Kidney epithelial cell (primary cell): ENCODE measurements at regions not wholly inside any gene's neighbourhood (a gene's known extent, or its start where the extent isn't known, plus 50 kb on each side); places are given as distances from the start of the nearest gene placed in this dataset.

ENCODE experiments used
- DNase-seq: peaks from one replicate; pipeline ENCODE4 v3.0.0-alpha.2; 2010; ENCODE audit warnings: low read depth
- H3K27me3 ChIP-seq: 2 replicates; pipeline ENCODE4 v1.6.0; 2011; ENCODE audit warnings: low read length; ENCODE audit not compliant: control insufficient read depth, insufficient read depth
- H3K36me3 ChIP-seq: 2 replicates; pipeline ENCODE4 v1.5.1; 2011; ENCODE audit warnings: low read length; ENCODE audit not compliant: control insufficient read depth, insufficient read depth
- H3K4me3 ChIP-seq: 2 replicates; pipeline ENCODE4 v1.5.1; 2011; ENCODE audit warnings: low read depth, mild to moderate bottlenecking, control low read depth, low read length
- TF ChIP-seq, protein P1 (sequence below): IDR thresholded peaks from 2 replicates; pipeline ENCODE4 v1.5.1; 2011; ENCODE audit warnings: mild to moderate bottlenecking, moderate library complexity, low read length, control low read depth, inconsistent platforms; ENCODE audit not compliant: insufficient read depth, poor library complexity, severe bottlenecking

DNA sequence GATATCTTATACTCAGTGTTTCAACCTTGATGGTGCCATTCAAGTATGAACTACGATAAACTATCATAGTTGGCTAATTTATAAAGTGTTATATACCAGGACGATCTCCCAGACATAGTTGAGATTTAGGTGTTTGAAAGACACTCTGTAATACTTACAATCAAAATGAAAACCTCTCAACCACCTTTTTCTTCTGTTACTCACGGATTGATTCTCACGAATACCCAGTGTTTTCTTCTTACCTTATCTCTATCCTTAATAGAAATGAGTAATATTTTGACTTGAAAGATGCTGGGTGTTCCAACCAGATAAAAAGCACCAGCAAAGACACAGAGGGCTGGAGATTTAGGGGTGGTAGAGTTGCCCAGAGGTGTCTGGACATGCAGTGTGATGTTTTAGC lies 169.9 kb downstream of the PTCSC3 start:
- DNase-seq, result no peak
- H3K36me3 ChIP-seq, result no peaks in the 10 kb centered on the region
- no peaks in the 10 kb centered on the region for H3K27me3 ChIP-seq
- no peak overlapping the region for H3K4me3 ChIP-seq
- TF ChIP-seq, protein P1, sequence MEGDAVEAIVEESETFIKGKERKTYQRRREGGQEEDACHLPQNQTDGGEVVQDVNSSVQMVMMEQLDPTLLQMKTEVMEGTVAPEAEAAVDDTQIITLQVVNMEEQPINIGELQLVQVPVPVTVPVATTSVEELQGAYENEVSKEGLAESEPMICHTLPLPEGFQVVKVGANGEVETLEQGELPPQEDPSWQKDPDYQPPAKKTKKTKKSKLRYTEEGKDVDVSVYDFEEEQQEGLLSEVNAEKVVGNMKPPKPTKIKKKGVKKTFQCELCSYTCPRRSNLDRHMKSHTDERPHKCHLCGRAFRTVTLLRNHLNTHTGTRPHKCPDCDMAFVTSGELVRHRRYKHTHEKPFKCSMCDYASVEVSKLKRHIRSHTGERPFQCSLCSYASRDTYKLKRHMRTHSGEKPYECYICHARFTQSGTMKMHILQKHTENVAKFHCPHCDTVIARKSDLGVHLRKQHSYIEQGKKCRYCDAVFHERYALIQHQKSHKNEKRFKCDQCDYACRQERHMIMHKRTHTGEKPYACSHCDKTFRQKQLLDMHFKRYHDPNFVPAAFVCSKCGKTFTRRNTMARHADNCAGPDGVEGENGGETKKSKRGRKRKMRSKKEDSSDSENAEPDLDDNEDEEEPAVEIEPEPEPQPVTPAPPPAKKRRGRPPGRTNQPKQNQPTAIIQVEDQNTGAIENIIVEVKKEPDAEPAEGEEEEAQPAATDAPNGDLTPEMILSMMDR, result no peak

DNA sequence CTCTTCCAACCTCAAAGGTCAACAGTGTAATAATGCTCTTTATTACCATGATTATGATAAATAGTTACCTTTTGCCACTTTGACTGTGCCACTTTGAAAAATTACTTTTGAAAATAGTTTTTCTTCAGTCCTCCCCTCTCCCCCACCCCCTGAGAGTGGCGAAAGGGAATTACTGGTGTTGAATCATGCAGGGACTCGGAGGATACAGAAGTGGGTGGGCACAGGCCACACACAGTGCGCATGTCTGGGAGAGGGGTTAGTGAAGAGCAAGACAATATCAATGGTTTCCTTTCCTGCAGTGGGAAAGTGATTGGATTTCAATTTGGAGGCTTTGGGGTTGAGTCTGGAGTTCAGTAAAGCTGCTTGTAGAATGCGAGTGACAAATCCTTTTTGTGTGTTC lies 170.9 kb downstream of the PTCSC3 start:
- DNase-seq, result no peak
- H3K27me3 ChIP-seq, result no peaks in the 10 kb centered on the region
- TF ChIP-seq, protein P1, result no peak

DNA sequence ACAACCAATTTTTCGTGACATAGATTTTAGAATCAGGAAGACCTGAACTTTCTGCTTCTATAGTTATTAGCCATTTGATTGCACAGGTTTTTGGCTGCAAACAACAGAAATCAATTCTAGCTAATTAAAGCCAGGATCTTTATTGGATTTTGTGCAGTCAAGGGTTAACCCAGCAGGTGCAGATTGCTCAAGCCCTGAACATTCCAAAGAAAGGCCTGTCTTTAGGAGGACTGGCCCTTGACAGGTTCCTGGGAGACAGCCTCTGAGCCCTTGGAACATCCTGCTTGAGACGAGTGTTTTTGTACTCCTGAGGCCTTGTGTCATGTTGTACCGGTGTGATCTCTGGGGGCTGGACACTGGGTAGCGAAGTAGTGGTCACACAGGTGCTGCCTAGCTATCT lies 174.6 kb downstream of the PTCSC3 start:
- H3K27me3 ChIP-seq, result no peaks in the 10 kb centered on the region
- DNase-seq, result no peak
- no peak overlapping the region for H3K4me3 ChIP-seq
- H3K36me3 ChIP-seq, result no peaks in the 10 kb centered on the region
- TF ChIP-seq, protein P1, result no peak

More for the DNA sequence above, 170.9 kb downstream of the PTCSC3 start:
- Histone ChIP-seq H3K4me3 (no peak overlapping the region), H3K36me3 (no peaks in the 10 kb centered on the region)

DNA sequence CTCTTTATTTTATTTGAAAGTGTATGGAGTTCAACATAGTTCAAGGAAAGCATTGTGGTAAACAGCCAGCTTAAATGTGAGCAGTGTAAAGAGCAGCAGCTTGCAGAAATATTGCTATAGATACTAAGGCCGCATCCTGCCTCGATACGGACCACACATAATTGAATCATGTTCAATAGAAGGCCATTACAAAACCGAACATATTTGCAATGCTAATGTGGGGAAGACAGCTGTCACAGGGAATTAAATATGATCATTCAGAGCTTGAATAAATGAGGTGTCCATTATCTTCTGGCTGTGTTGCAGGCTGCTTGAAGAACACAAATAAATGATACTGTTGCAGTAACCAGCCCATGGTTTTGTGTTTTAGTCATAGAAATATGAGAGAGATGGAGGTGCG lies 173.2 kb downstream of the BRMS1L start:
- H3K27me3 ChIP-seq, result no peaks in the 10 kb centered on the region
- H3K36me3 ChIP-seq, result no peaks in the 10 kb centered on the region
- no peak for DNase-seq
- no peak overlapping the region for H3K4me3 ChIP-seq
- TF ChIP-seq, protein P1, result no peak

DNA sequence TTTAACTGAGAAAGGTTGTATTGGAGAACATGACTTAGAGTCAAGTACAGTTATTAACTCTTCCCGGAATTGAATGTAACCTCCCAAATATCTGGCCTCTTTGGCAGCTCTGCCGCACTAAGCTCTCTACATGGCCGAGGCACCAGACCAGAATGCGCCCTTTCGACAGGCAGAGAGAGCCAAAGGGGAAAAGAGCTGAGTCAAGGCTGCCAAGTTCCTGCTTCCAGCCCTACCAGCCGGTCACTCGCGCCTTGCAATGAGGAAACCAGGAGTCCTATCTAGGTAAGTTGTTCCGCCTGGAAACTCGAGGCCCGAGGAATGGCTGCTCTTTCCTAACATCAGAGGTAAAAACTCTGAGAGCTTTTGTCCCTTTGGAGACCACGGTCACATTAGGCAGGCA lies 172.2 kb downstream of the BRMS1L start:
- no peak for DNase-seq
- H3K36me3 ChIP-seq, result no peaks in the 10 kb centered on the region
- H3K27me3 ChIP-seq, result no peaks in the 10 kb centered on the region
- no peak overlapping the region for H3K4me3 ChIP-seq
- TF ChIP-seq, protein P1, result no peak

DNA sequence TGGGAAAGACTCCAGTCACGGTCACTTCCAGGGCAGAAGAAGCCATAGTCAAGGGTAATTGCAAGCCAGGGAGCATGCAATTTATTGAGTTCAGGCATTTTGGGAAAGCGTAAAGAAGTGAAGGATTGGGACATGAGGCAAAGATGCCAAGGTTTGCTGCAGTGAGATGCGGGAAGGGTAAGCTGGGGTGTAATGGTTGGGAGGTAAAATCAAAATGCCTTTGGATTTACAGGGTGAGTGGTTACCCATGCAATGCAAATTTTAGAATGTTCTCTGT lies 167.5 kb downstream of the BRMS1L start:
- H3K4me3 ChIP-seq, result no peak overlapping the region

More for the DNA sequence above, 167.5 kb downstream of the BRMS1L start:
- DNase-seq, result no peak
- H3K27me3 ChIP-seq, result no peaks in the 10 kb centered on the region
- TF ChIP-seq, protein P1, result no peak
- no peaks in the 10 kb centered on the region for H3K36me3 ChIP-seq
